OCI-LY1 (cell line): ENCODE measurements at regions not wholly inside any gene's neighbourhood (a gene's known extent, or its start where the extent isn't known, plus 50 kb on each side); places are given as distances from the start of the nearest gene placed in this dataset.

Experiments
- H2AFZ ChIP-seq: fragments of 200-600 bp; sonication (generic), shearing (Covaris generic); 2 replicates; pipeline ENCODE4 v1.6.0; 2014; ENCODE audit warnings: antibody characterized with exemption, mild to moderate bottlenecking, low read length
- H3F3A ChIP-seq: fragments of 200-600 bp; sonication (generic), shearing (Covaris generic); 2 replicates; pipeline ENCODE4 v1.6.0; 2014; ENCODE audit warnings: mild to moderate bottlenecking, antibody characterized with exemption, low read length, moderate library complexity; ENCODE audit not compliant: insufficient read depth
- H3K27ac ChIP-seq: fragments of 200-600 bp; sonication (generic); 2 replicates; pipeline ENCODE4 v1.5.1; 2014; ENCODE audit warnings: low read length, mixed run types, mild to moderate bottlenecking, low read depth; ENCODE audit not compliant: poor library complexity, severe bottlenecking
- H3K27me3 ChIP-seq: fragments of 200-600 bp; sonication (generic); 2 replicates; pipeline ENCODE4 v1.6.0; 2014; ENCODE audit warnings: antibody characterized with exemption, mild to moderate bottlenecking, low read length, moderate library complexity; ENCODE audit not compliant: insufficient read depth
- H3K36me3 ChIP-seq: fragments of 200-600 bp; sonication (generic); 2 replicates; pipeline ENCODE4 v1.6.1; 2014; ENCODE audit warnings: mild to moderate bottlenecking, antibody characterized with exemption, low read length, moderate library complexity, mixed read lengths; ENCODE audit not compliant: insufficient read depth
- H3K4me1 ChIP-seq: fragments of 200-600 bp; sonication (generic); 2 replicates; pipeline ENCODE4 v1.5.1; 2014; ENCODE audit warnings: mild to moderate bottlenecking, low read length, moderate library complexity; ENCODE audit not compliant: insufficient read depth, severe bottlenecking
- H3K4me2 ChIP-seq: fragments of 200-600 bp; sonication (generic), shearing (Covaris generic); 2 replicates; pipeline ENCODE4 v1.6.1; 2014; ENCODE audit warnings: low read length
- H3K4me3 ChIP-seq: fragments of 200-600 bp; sonication (generic); 2 replicates; pipeline ENCODE4 v1.5.1; 2014; ENCODE audit warnings: low read length, low read depth, mild to moderate bottlenecking, mixed read lengths; ENCODE audit not compliant: poor library complexity, severe bottlenecking
- H3K79me2 ChIP-seq: fragments of 200-600 bp; shearing (Covaris generic); 2 replicates; pipeline ENCODE4 v1.6.1; 2016; ENCODE audit warnings: mixed run types, low read length, mixed read lengths; ENCODE audit not compliant: insufficient read depth
- H3K9ac ChIP-seq: fragments of 200-600 bp; sonication (generic), shearing (Covaris generic); 2 replicates; pipeline ENCODE4 v1.6.1; 2014; ENCODE audit warnings: mild to moderate bottlenecking, low read length, mixed read lengths
- H3K9me2 ChIP-seq: fragments of 200-600 bp; sonication (generic), shearing (Covaris generic); 2 replicates; pipeline ENCODE4 v1.6.1; 2014; ENCODE audit warnings: low read depth, mild to moderate bottlenecking, low read length, mixed read lengths
- H3K9me3 ChIP-seq: fragments of 200-600 bp; shearing (Covaris generic); 2 replicates; pipeline ENCODE4 v1.6.1; 2014; ENCODE audit warnings: low read length, mixed read lengths
- H4K20me1 ChIP-seq: fragments of 200-600 bp; sonication (generic), shearing (Covaris generic); 2 replicates; pipeline ENCODE4 v1.6.0; 2016; ENCODE audit warnings: mild to moderate bottlenecking, low read length; ENCODE audit not compliant: insufficient read depth
- CTCF ChIP-seq: fragments of 200-600 bp; sonication (generic), shearing (Covaris generic); IDR thresholded peaks from 2 replicates; pipeline ENCODE4 v1.5.1; 2017; ENCODE audit warnings: mild to moderate bottlenecking, antibody characterized with exemption, low read length, moderate library complexity, mixed read lengths
- EZH2 ChIP-seq: fragments of 200-600 bp; sonication (generic), shearing (Covaris generic); IDR thresholded peaks from 2 replicates; pipeline ENCODE4 v1.8.0; 2017; ENCODE audit warnings: borderline replicate concordance, mixed run types, mild to moderate bottlenecking, antibody characterized with exemption, low read length, moderate library complexity, mixed read lengths

GRCh38 chr19:31132753-31133110, 216.5 kb downstream of the TSHZ3 start:
- H3F3A ChIP-seq = no peaks in the 10 kb centered on the region
- no peak overlapping the region for H3K4me2 ChIP-seq
- no peaks in the 10 kb centered on the region for H4K20me1 ChIP-seq
- H2AFZ ChIP-seq = no peak overlapping the region
- no peak overlapping the region for H3K4me3 ChIP-seq
- no peaks in the 10 kb centered on the region for H3K79me2 ChIP-seq
- H3K9me3 ChIP-seq = no peaks in the 10 kb centered on the region
- no peaks in the 10 kb centered on the region for H3K4me1 ChIP-seq
- no peak for TF ChIP-seq EZH2
- TF ChIP-seq CTCF = no peak
- no peaks in the 10 kb centered on the region for H3K27me3 ChIP-seq
- H3K36me3 ChIP-seq = no peaks in the 10 kb centered on the region
- no peaks in the 10 kb centered on the region for H3K9me2 ChIP-seq
- H3K9ac ChIP-seq = no peak overlapping the region
- no peak overlapping the region for H3K27ac ChIP-seq

- no peaks in the 10 kb centered on the region for H3K27me3 ChIP-seq
- H3K9ac ChIP-seq = no peak overlapping the region
- H4K20me1 ChIP-seq = no peaks in the 10 kb centered on the region
- H3K4me3 ChIP-seq = no peak overlapping the region
- no peak overlapping the region for H3K27ac ChIP-seq
- H3F3A ChIP-seq = no peaks in the 10 kb centered on the region
- no peaks in the 10 kb centered on the region for H3K4me1 ChIP-seq
- no peaks in the 10 kb centered on the region for H3K79me2 ChIP-seq
- no peak overlapping the region for H3K4me2 ChIP-seq
- no peaks in the 10 kb centered on the region for H3K9me2 ChIP-seq
- no peaks in the 10 kb centered on the region for H3K9me3 ChIP-seq
- TF ChIP-seq CTCF = no peak
- no peak for TF ChIP-seq EZH2
- H2AFZ ChIP-seq = no peak overlapping the region
- H3K36me3 ChIP-seq = no peaks in the 10 kb centered on the region
These were observed 220.9 kb downstream of the TSHZ3 start for GRCh38 chr19:31128291-31128690.

GRCh38 chr19:31127134-31127967, 221.9 kb downstream of the TSHZ3 start:
- Histone ChIP-seq H3K27ac (no peak overlapping the region), H3K79me2 (no peaks in the 10 kb centered on the region), H3K4me1 (no peaks in the 10 kb centered on the region), H2AFZ (no peak overlapping the region), H4K20me1 (no peaks in the 10 kb centered on the region), H3K4me3 (no peak overlapping the region), H3K27me3 (no peaks in the 10 kb centered on the region), H3K9me2 (no peaks in the 10 kb centered on the region), H3K36me3 (no peaks in the 10 kb centered on the region), H3K9me3 (no peaks in the 10 kb centered on the region), H3K9ac (no peak overlapping the region), H3F3A (no peaks in the 10 kb centered on the region), H3K4me2 (no peak overlapping the region)
- no peak for TF ChIP-seq CTCF
- no peak for TF ChIP-seq EZH2
